DMS53 (cell line): ENCODE measurements at regions not wholly inside any gene's neighbourhood (a gene's known extent, or its start where the extent isn't known, plus 50 kb on each side); places are given as distances from the start of the nearest gene placed in this dataset.

Source experiments
- DNase-seq: peaks from one replicate; lab custom pipeline; 2025; lab: John Stamatoyannopoulos, UW

GRCh38 chr5:60336491-60336890, 363.5 kb downstream of the DEPDC1B start:
- DNase-seq, result no peak

GRCh38 chr5:60335913-60336312, 364.1 kb downstream of the DEPDC1B start:
- no peak for DNase-seq

DNA sequence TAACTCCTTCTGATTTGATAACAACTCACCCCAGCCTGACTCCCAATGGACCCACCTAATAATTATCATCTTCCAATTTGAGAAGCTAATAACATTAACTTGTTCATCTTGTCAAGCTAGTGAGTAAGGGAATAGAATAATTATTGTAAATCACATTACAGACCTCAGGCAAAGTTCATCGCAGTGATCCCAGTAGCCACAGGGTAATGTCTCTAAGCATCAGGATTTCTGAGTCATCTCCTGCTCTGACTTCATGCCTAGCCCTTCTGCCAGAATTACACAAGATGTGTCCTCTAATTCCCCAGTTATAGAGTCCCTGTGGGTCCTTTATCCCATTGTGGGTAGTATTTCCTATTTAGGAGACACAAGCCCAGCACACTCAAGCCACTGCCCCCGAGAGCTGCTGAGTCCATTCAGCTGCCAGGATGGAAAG, 365.7 kb downstream of the DEPDC1B start:
- DNase-seq, result no peak

- DNase-seq, result no peak
Measured at GRCh38 chr5:60333005-60333571, 366.9 kb downstream of the DEPDC1B start.

- DNase-seq, result peak; percentile 53
Measured at GRCh38 chr5:60332244-60333004, 367.5 kb downstream of the DEPDC1B start.

- DNase-seq, result no peak
Measured at GRCh38 chr5:60330236-60330635, 369.7 kb downstream of the DEPDC1B start.

- no peak for DNase-seq
Measured at GRCh38 chr5:60325870-60326269, 374.1 kb downstream of the DEPDC1B start.

GRCh38 chr5:60323596-60323995, 376.4 kb downstream of the DEPDC1B start:
- DNase-seq, result no peak

DNA sequence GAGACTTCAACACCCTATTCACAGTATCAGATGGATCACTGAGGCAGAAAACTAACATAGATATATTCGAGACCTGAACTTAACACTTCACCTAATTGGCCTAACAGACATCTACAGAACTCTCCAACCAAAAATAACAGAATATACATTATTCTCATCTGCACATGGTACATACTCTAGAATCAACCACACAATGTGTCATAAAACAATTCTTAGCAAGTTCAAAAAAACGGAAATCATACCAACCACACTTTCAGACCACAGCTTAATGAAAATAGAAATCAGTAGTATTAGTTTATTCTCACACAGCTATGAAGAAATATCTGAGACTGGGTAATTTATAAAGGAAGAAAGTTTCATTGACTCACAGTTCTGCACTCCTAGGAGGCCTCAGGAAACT, 387.9 kb downstream of the DEPDC1B start:
- DNase-seq, result no peak

- no peak for DNase-seq
Measured at GRCh38 chr5:60299944-60300343, 400.0 kb downstream of the DEPDC1B start.

DNA sequence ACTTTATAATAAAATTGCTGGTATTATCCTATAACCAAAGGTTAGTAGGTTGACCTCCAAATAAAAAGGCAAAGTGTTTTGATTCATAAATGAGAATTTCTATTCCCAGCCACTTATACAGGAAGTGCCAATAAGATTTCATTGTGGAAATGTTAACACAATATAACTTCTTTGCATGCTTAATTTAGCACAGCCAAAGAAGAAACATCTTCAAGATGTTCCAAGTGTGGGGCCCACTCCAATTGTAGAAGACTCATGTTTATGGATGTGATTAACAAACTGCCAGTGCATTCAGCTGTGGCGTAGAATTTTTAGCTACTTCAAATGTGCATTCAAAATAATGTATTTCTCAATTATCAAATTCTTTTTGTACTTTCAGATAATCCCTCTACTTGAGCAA, 402.3 kb downstream of the DEPDC1B start:
- DNase-seq, result no peak

DNA sequence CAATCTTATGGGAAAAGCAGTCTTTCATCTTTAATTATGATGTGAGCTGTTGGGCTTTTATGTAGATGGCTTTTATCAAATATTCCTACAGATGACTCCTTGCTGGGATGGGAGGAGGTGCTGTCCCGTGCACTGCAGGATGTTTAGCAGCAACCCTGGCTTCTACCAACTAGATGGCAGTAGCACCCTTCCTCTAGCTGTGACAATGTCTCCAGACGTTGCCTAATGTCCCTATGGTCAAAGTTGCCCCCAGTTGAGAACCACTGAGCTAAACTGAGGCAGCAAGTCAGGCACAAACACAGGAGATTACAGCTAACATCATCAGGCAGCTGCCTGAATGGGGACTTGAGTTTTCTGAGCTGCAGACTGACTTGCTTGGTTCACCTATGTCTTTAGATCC, 401.9 kb upstream of the PDE4D start:
- DNase-seq, result peak; percentile 67

DNA sequence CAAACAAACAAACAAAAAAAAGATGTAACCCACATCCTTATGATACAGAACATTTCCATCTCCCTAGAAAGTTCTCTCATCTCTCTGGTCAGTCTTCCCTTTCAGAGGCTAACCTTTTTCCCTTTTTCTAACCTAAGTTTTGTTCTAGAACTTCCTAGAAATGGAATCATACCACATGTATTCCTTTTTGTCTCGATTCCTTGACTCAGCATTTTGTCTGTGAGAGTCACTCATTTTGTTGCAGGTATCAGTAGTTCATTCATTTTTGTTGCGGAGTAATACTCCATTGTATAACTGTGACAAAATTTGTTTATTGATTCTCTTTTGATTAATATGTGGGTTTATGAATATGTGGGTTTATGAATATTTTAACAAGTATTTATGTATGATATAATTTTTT, 400.0 kb upstream of the PDE4D start:
- DNase-seq, result no peak

- peak; percentile 91 for DNase-seq
Measured at GRCh38 chr5:60287174-60287771, 393.7 kb upstream of the PDE4D start.

GRCh38 chr5:60285910-60286309, 392.4 kb upstream of the PDE4D start:
- DNase-seq, result no peak

DNA sequence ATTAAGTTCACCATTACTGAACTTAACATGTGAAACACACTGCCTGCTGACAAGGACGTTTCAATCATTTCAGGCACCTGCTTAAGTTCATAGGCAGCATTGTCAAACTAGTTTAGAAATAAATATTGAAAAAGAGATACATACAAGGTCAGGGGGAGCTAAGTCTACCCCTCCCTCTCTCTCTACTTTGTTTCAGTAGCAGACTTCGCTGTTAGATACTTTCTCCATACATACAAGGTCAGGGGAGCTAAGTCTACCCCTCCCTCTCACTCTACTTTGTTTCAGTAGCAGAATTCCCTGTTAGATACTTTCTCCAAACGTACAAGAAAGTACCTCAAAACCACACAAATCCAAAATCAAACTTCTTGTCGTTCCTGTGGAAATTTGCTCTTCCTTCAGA, 387.4 kb upstream of the PDE4D start:
- DNase-seq, result no peak

DNA sequence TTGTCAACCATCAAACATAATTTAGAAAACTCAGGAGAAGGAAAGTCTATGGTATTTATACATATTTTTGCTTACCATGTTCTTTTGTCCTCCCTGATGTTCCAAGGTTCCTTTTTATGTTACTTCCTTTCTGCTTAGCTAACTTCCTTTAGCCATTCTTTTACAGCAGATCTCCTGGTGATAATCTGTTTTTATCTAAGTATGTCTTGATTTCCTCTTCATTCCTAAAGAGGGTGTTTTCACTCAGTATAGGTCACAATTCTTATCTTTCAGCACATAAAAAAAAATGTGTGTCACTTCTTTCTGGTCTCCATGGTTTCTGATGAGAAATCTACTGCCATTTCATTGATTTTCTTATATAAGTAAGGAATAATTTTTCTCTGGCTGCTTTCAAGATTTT, 384.4 kb upstream of the PDE4D start:
- DNase-seq, result no peak

DNA sequence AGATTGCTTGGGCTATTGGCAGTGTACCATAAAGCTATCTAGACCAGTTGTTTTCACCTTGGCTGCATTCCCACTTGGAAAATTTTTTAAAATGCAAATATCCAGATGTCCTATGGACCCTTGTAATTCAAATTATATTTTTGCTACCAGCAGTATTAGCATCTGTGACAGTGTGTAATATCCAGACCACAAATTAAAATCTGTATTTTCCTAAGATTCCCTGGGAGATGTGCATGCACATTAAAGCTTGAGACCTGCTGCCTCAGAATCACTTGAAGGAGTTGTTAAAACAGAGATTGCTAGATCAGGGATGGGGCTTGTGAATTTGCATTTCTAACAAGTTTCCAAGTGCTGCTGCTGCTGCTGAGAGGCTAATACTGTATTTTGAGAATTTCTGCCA, 381.2 kb upstream of the PDE4D start:
- DNase-seq, result no peak

- no peak for DNase-seq
Measured at GRCh38 chr5:60271517-60271916, 378.0 kb upstream of the PDE4D start.

DNA sequence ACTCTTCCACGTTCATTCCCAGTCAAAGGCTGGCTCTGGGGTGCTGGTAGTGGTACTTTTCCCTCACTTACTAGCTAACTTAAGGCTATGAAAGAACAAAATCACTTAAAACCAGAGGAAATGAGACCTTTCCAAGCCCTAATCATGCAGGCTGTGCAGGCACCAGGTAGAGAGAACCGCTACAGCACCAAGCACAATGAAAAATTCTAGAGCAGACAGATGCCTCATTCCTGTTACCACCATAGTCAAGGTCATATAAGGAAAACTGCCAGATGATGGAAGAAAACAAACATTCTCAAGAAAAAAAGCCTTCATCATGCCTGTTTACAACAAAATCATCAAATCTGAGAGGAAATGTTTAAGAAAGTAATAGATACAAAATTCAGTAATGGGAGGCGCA, 374.4 kb upstream of the PDE4D start:
- no peak for DNase-seq

- DNase-seq, result no peak
Measured at GRCh38 chr5:60263346-60263745, 369.8 kb upstream of the PDE4D start.

- DNase-seq, result no peak
Measured at GRCh38 chr5:60262576-60263295, 369.2 kb upstream of the PDE4D start.

- no peak for DNase-seq
Measured at GRCh38 chr5:60261732-60262131, 368.2 kb upstream of the PDE4D start.
